ENCODE measurements at regions not wholly inside any gene's neighbourhood (a gene's known extent, or its start where the extent isn't known, plus 50 kb on each side); places are given as distances from the start of the nearest gene placed in this dataset.

DNA sequence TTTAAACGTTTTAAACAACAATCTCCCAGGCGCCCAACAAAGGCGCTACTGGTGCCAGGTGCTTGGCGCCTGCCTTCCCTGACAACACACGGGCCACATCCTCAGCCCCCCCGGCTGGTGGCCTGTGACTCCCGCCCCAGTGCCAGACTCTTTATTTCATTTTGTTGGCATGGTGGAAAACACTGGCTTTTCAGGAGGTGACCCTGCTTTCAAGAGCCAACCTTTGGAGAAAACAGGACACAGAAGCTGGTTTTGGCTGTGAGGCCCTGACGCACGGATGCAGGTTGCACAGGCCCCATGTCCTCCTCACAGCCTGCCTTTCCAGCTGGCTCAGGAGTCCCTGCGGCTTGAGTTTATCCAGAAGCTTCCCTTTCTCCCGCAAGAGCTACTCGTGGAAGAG is 100.0 kb downstream of the METRNL start:
- TF ChIP-seq, protein P1, sequence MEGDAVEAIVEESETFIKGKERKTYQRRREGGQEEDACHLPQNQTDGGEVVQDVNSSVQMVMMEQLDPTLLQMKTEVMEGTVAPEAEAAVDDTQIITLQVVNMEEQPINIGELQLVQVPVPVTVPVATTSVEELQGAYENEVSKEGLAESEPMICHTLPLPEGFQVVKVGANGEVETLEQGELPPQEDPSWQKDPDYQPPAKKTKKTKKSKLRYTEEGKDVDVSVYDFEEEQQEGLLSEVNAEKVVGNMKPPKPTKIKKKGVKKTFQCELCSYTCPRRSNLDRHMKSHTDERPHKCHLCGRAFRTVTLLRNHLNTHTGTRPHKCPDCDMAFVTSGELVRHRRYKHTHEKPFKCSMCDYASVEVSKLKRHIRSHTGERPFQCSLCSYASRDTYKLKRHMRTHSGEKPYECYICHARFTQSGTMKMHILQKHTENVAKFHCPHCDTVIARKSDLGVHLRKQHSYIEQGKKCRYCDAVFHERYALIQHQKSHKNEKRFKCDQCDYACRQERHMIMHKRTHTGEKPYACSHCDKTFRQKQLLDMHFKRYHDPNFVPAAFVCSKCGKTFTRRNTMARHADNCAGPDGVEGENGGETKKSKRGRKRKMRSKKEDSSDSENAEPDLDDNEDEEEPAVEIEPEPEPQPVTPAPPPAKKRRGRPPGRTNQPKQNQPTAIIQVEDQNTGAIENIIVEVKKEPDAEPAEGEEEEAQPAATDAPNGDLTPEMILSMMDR (conservative IDR thresholded peaks at IDR 0.05; ENCODE audit: low read length) = no peak
- no peak for TF ChIP-seq EZH2phosphoT487 (IDR thresholded peaks at IDR 0.05; ENCODE audit: borderline replicate concordance, low read depth, low read length)

All from OCI-LY7 (cell line).